Hepatocyte (in vitro differentiated cells): ENCODE measurements at regions not wholly inside any gene's neighbourhood (a gene's known extent, or its start where the extent isn't known, plus 50 kb on each side); places are given as distances from the start of the nearest gene placed in this dataset.

Experiments
- DNase-seq: peaks from one replicate; pipeline ENCODE4 v3.0.0-alpha.2; 2016; ENCODE audit warnings: low spot score
- H2AFZ ChIP-seq: fragments of 200-600 bp; sonication (generic); 2 replicates; pipeline ENCODE4 v1.6.0; 2016; ENCODE audit warnings: antibody characterized with exemption, mild to moderate bottlenecking
- H3K27ac ChIP-seq: fragments of 200-600 bp; sonication (generic); 2 replicates; pipeline ENCODE4 v1.5.1; 2016; ENCODE audit warnings: mild to moderate bottlenecking
- H3K27me3 ChIP-seq: fragments of 200-600 bp; sonication (generic); 2 replicates; pipeline ENCODE4 v1.6.1; 2016
- H3K36me3 ChIP-seq: fragments of 200-600 bp; sonication (generic); replicated peaks from 2 replicates; pipeline ENCODE4 v1.5.1; 2016; ENCODE audit warnings: low read depth; ENCODE audit not compliant: insufficient read depth
- H3K4me1 ChIP-seq: fragments of 200-600 bp; sonication (generic); 2 replicates; pipeline ENCODE4 v1.5.1; 2016; ENCODE audit warnings: mild to moderate bottlenecking, moderate library complexity; ENCODE audit not compliant: insufficient read depth
- H3K4me2 ChIP-seq: fragments of 200-600 bp; sonication (generic); 2 replicates; pipeline ENCODE4 v1.6.0; 2016
- H3K4me3 ChIP-seq: fragments of 200-600 bp; sonication (generic); 2 replicates; pipeline ENCODE4 v1.5.1; 2016; ENCODE audit warnings: mild to moderate bottlenecking
- H3K79me2 ChIP-seq: fragments of 200-600 bp; sonication (generic); 2 replicates; pipeline ENCODE4 v1.6.0; 2017; ENCODE audit warnings: mild to moderate bottlenecking
- H3K9me2 ChIP-seq: fragments of 200-600 bp; sonication (generic); replicated peaks from 2 replicates; pipeline ENCODE4 v1.6.0; 2017; ENCODE audit warnings: mild to moderate bottlenecking; ENCODE audit not compliant: insufficient read depth
- H3K9me3 ChIP-seq: fragments of 200-600 bp; sonication (generic); 2 replicates; pipeline ENCODE4 v1.5.1; 2016; ENCODE audit warnings: low read depth, mild to moderate bottlenecking
- H4K20me1 ChIP-seq: fragments of 200-600 bp; sonication (generic); 2 replicates; pipeline ENCODE4 v1.6.0; 2016; ENCODE audit warnings: mild to moderate bottlenecking; ENCODE audit not compliant: insufficient read depth, poor library complexity, severe bottlenecking
- EZH2 ChIP-seq: fragments of 200-600 bp; sonication (generic); IDR thresholded peaks from 2 replicates; pipeline ENCODE4 v1.6.1; 2016; ENCODE audit warnings: antibody characterized with exemption, mild to moderate bottlenecking, borderline replicate concordance
- EZH2phosphoT487 ChIP-seq: fragments of 200-600 bp; sonication (generic); IDR thresholded peaks from one replicate; pipeline ENCODE4 v1.6.1; 2018; ENCODE audit warnings: antibody characterized with exemption, mild to moderate bottlenecking, low read depth, moderate library complexity; ENCODE audit not compliant: unreplicated experiment, severe bottlenecking
- WGBS: methylation state at CpG from one replicate; pipeline ENCODE4 v1.1.6; 2016; ENCODE audit warnings: low lambda C conversion rate; ENCODE audit errors: missing lambda C conversion rate; 5-methylcytosine and 5-hydroxymethylcytosine counted together
- TF ChIP-seq, protein P1 (sequence below): fragments of 200-600 bp; sonication (generic); IDR thresholded peaks from 2 replicates; pipeline ENCODE4 v1.5.1; 2016; ENCODE audit warnings: antibody characterized with exemption, mild to moderate bottlenecking; ENCODE audit not compliant: poor library complexity

- Histone ChIP-seq H3K36me3 (no peaks in the 10 kb centered on the region), H4K20me1 (no peaks in the 10 kb centered on the region), H3K9me3 (no peaks in the 10 kb centered on the region), H3K4me2 (no peak overlapping the region), H3K27ac (peak overlapping the region; percentile 41), H3K79me2 (no peaks in the 10 kb centered on the region), H3K4me1 (no peaks in the 10 kb centered on the region), H3K27me3 (no peaks in the 10 kb centered on the region), H3K4me3 (no peak overlapping the region), H3K9me2 (no peaks in the 10 kb centered on the region), H2AFZ (no peak overlapping the region)
- 73% methylated on average over 1 of the region's 1 CpG for WGBS
- DNase-seq: peak; percentile 60
- TF ChIP-seq EZH2phosphoT487: no peak
- TF ChIP-seq, protein P1, sequence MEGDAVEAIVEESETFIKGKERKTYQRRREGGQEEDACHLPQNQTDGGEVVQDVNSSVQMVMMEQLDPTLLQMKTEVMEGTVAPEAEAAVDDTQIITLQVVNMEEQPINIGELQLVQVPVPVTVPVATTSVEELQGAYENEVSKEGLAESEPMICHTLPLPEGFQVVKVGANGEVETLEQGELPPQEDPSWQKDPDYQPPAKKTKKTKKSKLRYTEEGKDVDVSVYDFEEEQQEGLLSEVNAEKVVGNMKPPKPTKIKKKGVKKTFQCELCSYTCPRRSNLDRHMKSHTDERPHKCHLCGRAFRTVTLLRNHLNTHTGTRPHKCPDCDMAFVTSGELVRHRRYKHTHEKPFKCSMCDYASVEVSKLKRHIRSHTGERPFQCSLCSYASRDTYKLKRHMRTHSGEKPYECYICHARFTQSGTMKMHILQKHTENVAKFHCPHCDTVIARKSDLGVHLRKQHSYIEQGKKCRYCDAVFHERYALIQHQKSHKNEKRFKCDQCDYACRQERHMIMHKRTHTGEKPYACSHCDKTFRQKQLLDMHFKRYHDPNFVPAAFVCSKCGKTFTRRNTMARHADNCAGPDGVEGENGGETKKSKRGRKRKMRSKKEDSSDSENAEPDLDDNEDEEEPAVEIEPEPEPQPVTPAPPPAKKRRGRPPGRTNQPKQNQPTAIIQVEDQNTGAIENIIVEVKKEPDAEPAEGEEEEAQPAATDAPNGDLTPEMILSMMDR: no peak
- no peak for TF ChIP-seq EZH2
These were observed 72.1 kb upstream of the GRAMD2B start for GRCh38 chr5:126351153-126351552.

DNA sequence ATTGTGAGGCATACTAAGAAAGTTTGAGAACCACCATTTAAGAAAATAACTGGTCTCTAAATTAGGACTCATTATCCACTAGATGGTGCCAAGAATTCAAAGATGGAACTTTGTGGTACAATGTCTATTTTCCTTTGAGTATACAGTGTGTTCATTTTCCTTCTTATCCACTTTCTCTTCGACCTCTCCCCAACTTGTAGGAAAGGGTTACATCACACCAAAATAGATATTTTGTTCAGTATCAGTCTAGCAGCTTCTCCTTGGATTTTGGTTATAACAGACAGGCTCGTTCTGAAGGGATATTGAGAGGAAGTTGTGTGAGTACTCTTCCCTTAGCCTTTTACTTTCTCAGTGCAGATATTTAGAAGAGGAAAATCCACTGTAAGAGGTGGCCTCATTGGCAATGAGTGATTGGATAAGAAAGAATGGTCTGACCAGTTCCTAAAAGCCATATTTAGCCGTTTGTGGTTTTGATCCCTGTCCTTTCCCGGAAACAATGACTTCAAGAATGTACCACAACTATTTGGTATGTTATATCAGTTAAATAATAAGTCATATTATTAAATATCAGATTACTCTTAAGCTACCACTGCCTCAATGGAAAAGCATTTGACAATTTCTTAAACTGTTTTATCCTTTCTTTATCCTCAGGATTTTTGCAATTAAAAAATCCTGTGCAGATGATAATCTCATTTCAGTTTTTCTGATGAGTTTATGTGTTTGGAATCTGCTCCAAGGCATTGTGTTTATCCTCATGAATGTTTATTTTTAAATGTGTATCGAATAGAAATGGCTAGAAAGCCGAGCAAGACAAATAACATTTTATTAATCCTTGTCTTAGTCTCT is 69.0 kb upstream of the GRAMD2B start:
- WGBS: 46% methylated on average over 6 of the region's 6 CpGs
- no peaks in the 10 kb centered on the region for H3K27me3 ChIP-seq
- H3K27ac ChIP-seq: peak overlapping the region; percentile 24
- peak; percentile 56 for DNase-seq
- H3K4me2 ChIP-seq: peak overlapping the region; percentile 63
- H4K20me1 ChIP-seq: no peaks in the 10 kb centered on the region
- TF ChIP-seq, protein P1: peak; percentile 76
- TF ChIP-seq EZH2 (no peak), EZH2phosphoT487 (no peak)
- no peaks in the 10 kb centered on the region for H3K4me1 ChIP-seq
- no peaks in the 10 kb centered on the region for H3K9me3 ChIP-seq
- no peaks in the 10 kb centered on the region for H3K9me2 ChIP-seq
- no peaks in the 10 kb centered on the region for H3K79me2 ChIP-seq
- H3K36me3 ChIP-seq: no peaks in the 10 kb centered on the region
- H3K4me3 ChIP-seq: no peak overlapping the region
- H2AFZ ChIP-seq: peak overlapping the region; percentile 14

DNA sequence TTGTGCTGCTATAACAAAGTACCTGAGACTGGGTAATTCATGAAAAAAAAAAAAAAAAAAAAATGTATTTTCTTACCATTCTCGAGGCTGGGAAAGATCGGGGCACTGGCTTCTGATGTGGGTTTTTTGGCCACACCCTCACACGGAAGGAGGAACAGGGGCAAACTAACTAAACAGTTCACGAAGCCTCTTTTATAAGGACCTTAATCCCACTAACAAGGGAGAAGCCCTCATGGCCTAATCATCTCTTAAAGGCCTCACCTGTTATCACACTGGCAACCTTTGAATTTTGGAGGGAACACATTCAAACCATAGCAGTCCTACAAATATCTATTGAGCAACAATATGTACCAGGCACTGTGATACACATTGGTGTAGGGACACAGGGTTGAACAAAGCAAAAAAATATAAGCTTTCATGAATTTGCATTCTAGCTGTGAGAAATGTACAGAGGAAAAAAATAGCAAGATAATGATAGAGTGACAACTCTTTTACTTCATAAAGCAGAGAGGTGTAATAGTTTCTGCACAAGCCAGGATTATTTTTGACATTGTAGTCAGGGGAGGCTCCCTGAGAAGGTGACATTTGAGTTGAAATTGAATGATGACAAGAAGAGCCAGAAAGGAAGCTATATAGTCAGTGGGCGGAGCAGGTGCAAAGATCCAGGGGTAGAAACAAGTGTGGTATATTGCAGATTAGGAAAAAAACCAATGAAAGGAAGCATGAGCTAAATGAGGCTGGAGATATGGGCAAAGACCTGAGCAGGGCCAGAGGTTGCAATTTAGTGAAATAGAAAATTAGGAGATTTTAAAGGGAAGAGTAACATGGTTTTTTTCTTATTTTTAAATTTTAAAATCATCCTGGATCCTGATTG is 68.1 kb upstream of the GRAMD2B start:
- no peaks in the 10 kb centered on the region for H4K20me1 ChIP-seq
- H3K9me3 ChIP-seq: no peaks in the 10 kb centered on the region
- no peaks in the 10 kb centered on the region for H3K9me2 ChIP-seq
- H2AFZ ChIP-seq: no peak overlapping the region
- no peaks in the 10 kb centered on the region for H3K36me3 ChIP-seq
- no peak for DNase-seq
- 87% methylated on average over 5 of the region's 5 CpGs for WGBS
- H3K4me1 ChIP-seq: no peaks in the 10 kb centered on the region
- TF ChIP-seq, protein P1: no peak
- TF ChIP-seq EZH2phosphoT487: no peak
- TF ChIP-seq EZH2: no peak
- no peaks in the 10 kb centered on the region for H3K79me2 ChIP-seq
- H3K4me3 ChIP-seq: no peak overlapping the region
- H3K27ac ChIP-seq: peak overlapping the region; percentile 24
- no peaks in the 10 kb centered on the region for H3K27me3 ChIP-seq
- no peak overlapping the region for H3K4me2 ChIP-seq
